ENCODE measurements at regions not wholly inside any gene's neighbourhood (a gene's known extent, or its start where the extent isn't known, plus 50 kb on each side); places are given as distances from the start of the nearest gene placed in this dataset.
A peak's percentile ranks its signal among the peaks of the same experiment; 100 is the strongest.

DNA sequence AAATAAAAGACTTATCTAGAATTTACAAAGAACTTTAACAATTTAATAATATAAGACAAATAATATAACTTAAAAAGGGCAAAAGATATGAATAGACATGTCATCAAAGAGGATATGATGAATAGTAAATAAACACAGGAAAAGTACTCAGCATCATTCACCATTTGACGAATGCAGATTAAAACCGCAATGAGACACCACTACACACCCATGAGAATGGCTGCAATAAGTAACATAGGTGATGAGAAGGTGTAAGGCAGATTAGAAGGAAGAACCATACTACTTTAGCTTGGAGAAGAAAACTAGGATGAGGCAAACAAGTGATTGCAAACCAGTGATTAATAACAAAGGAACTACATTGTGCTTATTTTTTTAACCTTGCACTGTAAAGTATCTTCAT is 152.0 kb downstream of the CYRIA start:
- DNase-seq (ENCODE audit: extremely low spot score, insufficient read length, low read depth) (no peak), FAIRE-seq (no peak)

GRCh38 chr2:16511041-16511440 is 154.6 kb downstream of the CYRIA start:
- FAIRE-seq (no peak), DNase-seq (ENCODE audit: extremely low spot score, insufficient read length, low read depth) (no peak)

GRCh38 chr2:16509042-16509441 is 156.6 kb downstream of the CYRIA start:
- DNase-seq (ENCODE audit: extremely low spot score, insufficient read length, low read depth) (no peak), FAIRE-seq (no peak)

DNA sequence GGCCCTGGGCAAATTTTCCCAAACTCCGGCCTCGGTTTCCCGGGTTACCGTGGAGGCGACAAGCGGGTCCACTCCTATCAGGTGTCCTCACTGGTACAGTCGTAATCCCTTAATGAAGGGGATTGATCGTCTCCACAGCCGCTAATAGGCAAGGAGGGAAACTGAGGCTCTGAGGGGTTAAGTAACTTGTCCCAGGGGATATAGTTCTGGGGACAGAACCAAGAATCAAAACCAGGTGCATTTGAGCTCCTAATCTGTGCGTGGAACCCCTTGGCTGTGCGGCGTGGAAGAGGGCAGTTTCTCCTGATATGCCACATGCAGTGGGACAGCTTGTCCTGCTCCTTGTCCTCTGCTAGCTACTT is 157.2 kb downstream of the CYRIA start:
- no peak for DNase-seq (ENCODE audit: extremely low spot score, insufficient read length, low read depth)
- FAIRE-seq = no peak

DNA sequence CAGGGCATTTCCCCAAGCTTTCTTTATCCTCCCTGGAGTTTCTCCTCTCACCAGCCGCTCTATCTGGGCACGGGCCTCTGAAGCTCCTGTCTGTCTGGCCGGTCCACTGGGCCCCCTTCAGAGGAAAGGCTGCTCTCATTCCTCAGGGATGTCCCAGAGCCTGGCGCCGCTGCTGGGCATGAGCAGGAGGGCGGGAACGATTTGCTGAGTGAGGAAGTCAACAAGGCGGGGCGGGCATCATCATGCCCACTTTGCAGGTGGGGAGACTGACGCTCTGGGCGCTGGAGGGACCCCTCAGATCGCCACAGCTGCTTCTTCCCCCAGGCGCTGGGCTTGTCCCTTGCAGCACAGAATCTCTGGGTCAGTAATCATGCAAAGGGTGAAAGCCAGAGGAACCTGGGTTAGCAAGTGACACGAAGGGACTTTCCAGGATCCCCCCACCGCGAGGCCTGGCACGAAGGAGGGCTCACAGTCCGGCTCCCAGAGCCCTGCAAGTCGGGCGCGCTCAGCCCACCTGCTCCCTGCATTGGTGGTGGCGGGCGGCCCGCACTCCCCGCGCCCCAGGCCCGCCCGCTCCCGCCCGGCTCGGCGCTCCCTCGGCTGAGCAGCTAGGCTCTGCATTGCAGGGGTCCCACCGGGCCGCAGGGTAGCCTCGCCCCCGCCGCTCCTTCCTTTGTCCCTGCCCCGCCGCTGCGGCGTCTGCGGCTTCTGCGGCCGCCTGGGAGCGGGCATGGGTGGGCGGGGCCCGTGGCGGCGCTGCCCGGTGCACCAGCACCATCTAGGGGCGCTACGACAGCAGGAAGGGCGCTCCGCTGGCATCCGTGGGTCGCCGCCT is 157.8 kb downstream of the CYRIA start:
- no peak for FAIRE-seq
- DNase-seq (ENCODE audit: extremely low spot score, insufficient read length, low read depth) = peak; percentile 3

DNA sequence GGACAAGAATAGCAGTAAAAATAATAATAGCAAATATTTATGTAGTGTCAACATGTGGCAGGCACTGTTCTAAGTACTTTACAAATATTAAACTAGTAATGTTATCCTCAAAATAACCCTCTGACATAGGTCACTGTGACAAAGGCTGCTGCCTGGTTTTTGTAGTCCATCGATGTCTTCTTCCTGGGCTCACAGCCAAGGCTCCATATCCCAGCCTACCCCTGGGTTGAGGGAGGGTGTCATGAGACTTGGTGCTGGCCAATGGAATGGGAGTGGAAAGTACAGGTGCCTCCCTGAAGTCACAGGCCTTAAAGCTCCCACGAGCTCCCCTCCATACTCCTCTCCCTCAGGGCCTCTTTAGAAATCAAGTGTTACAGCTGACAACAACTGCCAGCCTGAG is 159.3 kb downstream of the CYRIA start:
- DNase-seq (ENCODE audit: extremely low spot score, insufficient read length, low read depth) (no peak), FAIRE-seq (no peak)

- DNase-seq (ENCODE audit: extremely low spot score, insufficient read length, low read depth) = no peak
- no peak for FAIRE-seq
Measured at GRCh38 chr2:16496426-16497388, 168.9 kb downstream of the CYRIA start.

DNA sequence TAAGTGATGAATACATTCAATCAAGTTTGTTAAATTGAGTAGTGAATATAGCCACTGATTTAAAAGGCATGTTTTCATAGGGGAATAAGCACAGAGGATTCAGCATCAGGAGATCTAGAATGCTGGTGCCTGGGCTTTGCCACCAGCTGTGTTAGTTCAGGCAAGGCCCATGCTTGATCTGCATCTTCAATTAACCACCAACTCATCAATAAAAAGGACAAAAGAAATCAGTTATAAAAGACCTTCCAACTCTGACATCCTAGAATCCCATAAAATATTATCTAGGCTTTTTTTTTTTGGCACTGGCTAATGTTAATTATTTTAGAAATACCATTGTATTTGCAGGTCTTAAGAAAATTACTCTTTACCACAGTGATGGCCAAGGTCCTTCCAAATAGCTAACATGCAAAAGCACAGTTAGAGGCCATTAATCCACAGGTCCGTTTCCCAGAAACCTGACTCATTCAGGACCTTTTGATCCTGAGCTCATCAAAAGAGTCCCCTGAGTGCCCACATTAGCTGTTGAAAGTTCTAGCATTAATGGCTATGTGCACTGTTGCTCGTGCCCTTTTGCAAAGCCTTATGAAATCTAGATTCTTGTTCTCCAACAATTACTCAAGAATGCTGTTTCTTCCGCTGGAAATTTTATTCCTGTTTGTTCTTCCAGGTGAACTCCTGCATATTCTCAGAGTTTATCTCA is 170.0 kb downstream of the CYRIA start:
- DNase-seq (ENCODE audit: extremely low spot score, insufficient read length, low read depth) (no peak), FAIRE-seq (no peak)

GRCh38 chr2:16494836-16495508 is 170.7 kb downstream of the CYRIA start:
- no peak for DNase-seq (ENCODE audit: extremely low spot score, insufficient read length, low read depth)
- no peak for FAIRE-seq

GRCh38 chr2:16493788-16494187 is 171.8 kb downstream of the CYRIA start:
- FAIRE-seq (no peak), DNase-seq (ENCODE audit: extremely low spot score, insufficient read length, low read depth) (no peak)

- no peak for DNase-seq (ENCODE audit: extremely low spot score, insufficient read length, low read depth)
- FAIRE-seq = no peak
Measured at GRCh38 chr2:16487686-16488085, 177.9 kb downstream of the CYRIA start.

DNA sequence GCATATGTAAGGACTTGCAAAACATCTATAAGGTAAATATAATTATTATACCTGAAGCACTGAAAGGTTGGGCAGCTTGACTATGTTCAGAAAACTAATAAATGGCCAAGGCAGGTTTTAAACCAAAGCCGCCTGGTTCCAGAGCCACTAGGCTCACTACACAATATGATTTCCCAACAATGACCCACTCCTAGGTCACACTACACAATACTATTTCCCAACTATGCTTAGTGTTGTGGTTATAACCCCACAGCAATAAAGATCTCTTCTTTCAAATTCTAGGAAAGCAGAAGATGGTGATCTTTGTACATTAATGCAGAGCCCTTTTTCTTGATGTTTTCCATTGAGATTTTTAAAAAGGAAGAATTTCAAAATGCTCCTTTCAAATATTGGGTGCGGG is 180.4 kb downstream of the CYRIA start:
- DNase-seq (ENCODE audit: extremely low spot score, insufficient read length, low read depth) = no peak
- FAIRE-seq = no peak

- DNase-seq (ENCODE audit: extremely low spot score, insufficient read length, low read depth) (no peak), FAIRE-seq (no peak)
Measured at GRCh38 chr2:16482460-16482859, 183.2 kb downstream of the CYRIA start.

DNA sequence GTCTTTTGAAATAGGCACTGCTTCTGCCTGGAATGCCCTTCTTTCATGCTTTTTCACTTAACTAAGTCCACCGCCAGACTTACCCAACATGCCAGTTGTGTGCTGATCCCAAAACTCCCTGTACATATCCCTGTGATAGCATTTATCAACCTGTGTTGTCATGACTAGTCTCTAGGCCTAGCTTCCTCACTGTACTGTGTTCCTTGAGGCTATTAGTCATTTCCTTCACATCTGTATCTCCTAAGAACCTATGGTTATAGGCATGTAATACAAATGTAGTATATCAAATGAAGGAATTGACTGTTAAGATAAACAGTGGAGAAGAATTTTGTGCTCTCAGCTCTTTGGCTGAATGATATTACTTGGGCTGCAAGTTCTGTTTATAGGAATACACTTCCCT is 184.3 kb downstream of the CYRIA start:
- DNase-seq (ENCODE audit: extremely low spot score, insufficient read length, low read depth) = no peak
- no peak for FAIRE-seq

- DNase-seq (ENCODE audit: extremely low spot score, insufficient read length, low read depth) (no peak), FAIRE-seq (no peak)
Measured at GRCh38 chr2:16479721-16480120, 185.9 kb downstream of the CYRIA start.

GRCh38 chr2:16478434-16479210 is 187.0 kb downstream of the CYRIA start:
- no peak for DNase-seq (ENCODE audit: extremely low spot score, insufficient read length, low read depth)
- FAIRE-seq = no peak

- no peak for FAIRE-seq
- no peak for DNase-seq (ENCODE audit: extremely low spot score, insufficient read length, low read depth)
Measured at GRCh38 chr2:16477648-16478047, 188.0 kb downstream of the CYRIA start.

GRCh38 chr2:16476866-16477265 is 188.8 kb downstream of the CYRIA start:
- FAIRE-seq = no peak
- no peak for DNase-seq (ENCODE audit: extremely low spot score, insufficient read length, low read depth)

- FAIRE-seq = no peak
- no peak for DNase-seq (ENCODE audit: extremely low spot score, insufficient read length, low read depth)
Measured at GRCh38 chr2:16475986-16476567, 189.6 kb downstream of the CYRIA start.

All from GM18507 (cell line).